GM13976 (cell line): ENCODE measurements at regions not wholly inside any gene's neighbourhood (a gene's known extent, or its start where the extent isn't known, plus 50 kb on each side); places are given as distances from the start of the nearest gene placed in this dataset.

ENCODE experiments used
- DNase-seq: peaks from one replicate; pipeline ENCODE4 v3.0.0; 2012; ENCODE audit warnings: low spot score
- CTCF ChIP-seq: IDR thresholded peaks from 2 replicates; pipeline ENCODE4 v1.5.1; 2012; ENCODE audit warnings: borderline replicate concordance, mild to moderate bottlenecking; ENCODE audit not compliant: insufficient read depth; ENCODE audit errors: extremely low read depth, missing control alignments, control extremely low read depth
- in situ Hi-C: fragments of 300-500 bp; cut with MboI; formaldehyde crosslinking; loops from one replicate; pipeline ENCODE4 v1.12.0; 2022; ENCODE audit warnings: low sequenced_read_pairs, mixed read lengths, inconsistent platforms; ENCODE audit not compliant: unreplicated experiment

DNA sequence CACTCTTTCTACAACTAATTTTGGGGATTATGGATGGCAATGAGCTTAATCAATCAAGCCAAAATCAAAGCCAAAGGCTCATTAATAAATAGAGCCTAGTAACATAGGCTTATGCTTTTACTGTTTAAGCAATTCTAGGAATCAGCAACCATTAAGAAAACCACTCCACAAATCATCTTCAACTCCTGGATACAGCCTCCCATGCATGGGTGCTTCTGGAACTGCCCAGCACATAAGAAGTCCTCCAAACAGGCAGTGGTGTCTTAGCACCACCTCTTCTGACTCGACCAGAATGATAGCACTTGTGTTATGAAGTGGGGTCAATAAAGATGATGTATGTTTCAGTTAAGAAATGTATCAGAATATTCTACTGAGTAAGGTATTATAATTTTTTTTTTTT is 104.4 kb upstream of the SERPINE2 start:
- TF ChIP-seq CTCF: no peak
- DNase-seq: no peak
- in situ Hi-C loops: no loop called here

DNA sequence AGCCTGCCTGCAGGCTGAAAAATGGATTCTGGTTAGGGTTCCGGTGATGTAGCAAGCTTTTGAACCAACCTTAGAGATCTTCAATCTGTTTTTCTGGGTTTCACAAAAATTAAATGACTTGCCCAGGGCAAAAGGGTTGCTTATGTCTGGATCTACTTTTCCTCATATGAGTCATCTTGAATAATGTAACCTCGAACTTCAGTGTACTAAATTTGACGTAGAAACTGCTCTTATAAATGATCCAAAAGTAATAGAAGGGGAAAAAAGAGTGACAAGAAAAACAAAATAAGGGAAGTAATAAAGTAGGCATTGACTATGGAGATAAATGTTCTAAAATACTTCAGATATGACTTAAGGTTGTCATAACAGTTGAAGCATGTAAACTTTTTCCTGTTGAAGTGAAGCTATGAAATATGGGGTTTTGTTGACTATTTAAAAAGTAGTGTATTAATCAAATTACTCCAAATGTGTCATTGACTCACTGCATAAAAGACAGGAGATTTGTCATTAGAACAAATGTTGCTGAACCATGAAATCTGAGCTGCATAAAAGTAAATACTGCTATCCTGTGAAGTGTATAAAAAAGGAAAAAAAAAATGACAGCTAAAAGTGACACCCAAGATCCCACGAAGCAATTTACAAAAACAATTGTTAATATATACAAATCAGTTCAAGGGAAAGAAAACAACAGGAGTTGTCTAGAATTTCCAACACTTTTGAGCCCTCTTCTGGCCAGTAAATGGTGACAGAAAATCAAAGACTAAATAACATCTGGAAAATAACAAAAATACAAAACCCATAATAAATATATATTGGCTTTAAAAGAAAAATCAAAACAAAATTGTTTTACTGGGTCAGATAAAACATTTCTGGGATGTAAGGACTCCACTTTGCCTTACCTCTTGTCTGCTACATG is 103.6 kb upstream of the SERPINE2 start:
- in situ Hi-C loops: no loop called here
- no peak for DNase-seq
- no peak for TF ChIP-seq CTCF

DNA sequence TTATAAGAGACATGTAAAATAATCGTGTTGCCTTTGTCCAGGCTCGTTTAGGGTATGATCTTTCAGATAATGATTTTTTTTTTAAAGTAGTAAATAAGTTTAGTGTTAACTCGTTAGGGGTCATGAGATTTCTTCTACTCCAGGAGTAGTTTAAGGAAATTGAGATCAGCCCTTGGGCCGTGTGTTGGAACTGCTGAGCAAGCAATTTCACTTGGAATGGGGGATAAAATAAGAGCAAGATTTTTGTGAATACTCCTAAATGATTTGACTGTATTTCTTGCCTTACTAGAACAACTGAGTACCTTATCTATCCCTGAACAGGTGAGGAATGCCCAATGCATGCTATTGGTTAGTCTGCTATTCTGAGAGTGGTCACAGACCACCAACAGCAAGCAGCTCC is 102.2 kb upstream of the SERPINE2 start:
- no peak for TF ChIP-seq CTCF
- no peak for DNase-seq
- in situ Hi-C loops: no loop called here

- no peak for DNase-seq
- TF ChIP-seq CTCF: no peak
- in situ Hi-C loops: no loop called here
Measured at GRCh38 chr2:224137208-224137607, 98.1 kb upstream of the SERPINE2 start.

GRCh38 chr2:224136396-224136795 is 97.3 kb upstream of the SERPINE2 start:
- in situ Hi-C loops: no loop called here
- DNase-seq: no peak
- no peak for TF ChIP-seq CTCF

GRCh38 chr2:224135881-224136280 is 96.8 kb upstream of the SERPINE2 start:
- TF ChIP-seq CTCF: no peak
- in situ Hi-C loops: no loop called here
- no peak for DNase-seq
